NCI-H446 treated with DMSO at 0.1 percent for 48 hours (cell line): ENCODE measurements at regions not wholly inside any gene's neighbourhood (a gene's known extent, or its start where the extent isn't known, plus 50 kb on each side); places are given as distances from the start of the nearest gene placed in this dataset.
"Not testable (repeated sequence)": the region's sequence is repeated elsewhere in the genome, so short reads cannot be mapped to it uniquely, and the experiment has no call there.

Experiments used
- DNase-seq: peaks from one replicate; lab custom pipeline; 2025; lab: John Stamatoyannopoulos, UW

- no peak for DNase-seq
Observed at GRCh38 chrX:140065961-140066662, 100.8 kb upstream of the CXorf66 start.

GRCh38 chrX:140064993-140065392, 99.7 kb upstream of the CXorf66 start:
- DNase-seq, result no peak

DNA sequence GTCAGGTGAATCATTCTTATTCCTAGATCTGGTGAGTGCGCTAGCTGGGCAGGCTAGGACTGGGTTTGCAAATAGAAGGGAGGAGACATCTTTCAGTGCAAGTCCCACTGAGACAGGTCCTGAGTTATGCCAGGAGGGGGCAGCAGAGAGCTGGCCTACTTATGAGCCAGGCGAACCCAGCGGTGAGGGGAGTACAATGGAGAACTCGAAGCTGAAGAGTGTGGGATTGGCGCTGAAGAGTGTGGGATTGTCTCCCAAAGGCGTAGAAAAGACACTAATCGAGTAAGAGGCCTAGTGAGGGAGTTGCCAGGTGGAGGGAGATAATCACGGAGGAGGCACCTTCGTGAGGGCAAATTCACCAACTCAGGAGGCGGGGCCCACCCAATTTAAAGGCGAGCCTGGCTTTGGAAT, 91.7 kb upstream of the CXorf66 start:
- DNase-seq, result peak; percentile 4

- DNase-seq, result no peak
Observed at GRCh38 chrX:140053846-140054245, 88.5 kb upstream of the CXorf66 start.

DNA sequence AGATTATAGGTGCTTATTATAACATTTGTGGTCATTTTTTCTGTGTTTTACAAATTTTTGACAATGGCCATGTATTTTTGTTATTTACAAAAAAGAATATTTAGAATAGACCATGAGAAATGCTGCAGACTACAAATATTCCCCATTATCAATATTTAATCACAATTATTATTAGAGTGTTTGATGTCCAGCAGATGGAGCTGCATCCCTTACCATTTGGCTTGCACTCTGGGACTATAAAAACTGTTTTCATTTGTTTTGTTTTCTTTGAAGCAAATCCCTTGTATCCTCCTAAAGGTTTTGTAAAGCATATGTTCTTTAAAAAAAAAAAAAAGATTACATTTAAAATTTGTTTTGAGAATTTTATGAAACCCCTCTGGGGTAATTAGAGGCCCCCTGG, 85.6 kb upstream of the CXorf66 start:
- no peak for DNase-seq

DNA sequence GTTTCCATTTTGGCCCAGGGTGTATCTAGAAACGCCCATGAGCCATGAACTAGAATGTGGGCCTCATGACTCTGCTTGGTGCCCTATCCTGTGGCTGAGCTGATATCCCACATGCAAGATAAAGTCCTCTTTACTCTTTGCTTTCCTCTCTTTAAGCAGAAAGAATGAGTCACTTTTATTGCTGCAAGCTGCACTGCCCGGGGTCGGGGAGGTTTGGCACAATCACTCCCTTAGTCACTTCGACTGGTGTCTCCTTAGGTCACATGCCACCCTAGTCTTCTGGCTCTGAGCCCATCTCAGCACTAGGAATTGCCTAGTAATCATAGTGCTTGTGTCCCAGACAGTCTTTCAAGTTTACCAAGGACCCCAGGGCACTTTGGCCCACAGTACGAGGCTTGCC, 75.1 kb upstream of the CXorf66 start:
- no peak for DNase-seq

GRCh38 chrX:140038842-140039241, 73.5 kb upstream of the CXorf66 start:
- no peak for DNase-seq

- DNase-seq, result no peak
Observed at GRCh38 chrX:140034916-140035315, 69.6 kb upstream of the CXorf66 start.

DNA sequence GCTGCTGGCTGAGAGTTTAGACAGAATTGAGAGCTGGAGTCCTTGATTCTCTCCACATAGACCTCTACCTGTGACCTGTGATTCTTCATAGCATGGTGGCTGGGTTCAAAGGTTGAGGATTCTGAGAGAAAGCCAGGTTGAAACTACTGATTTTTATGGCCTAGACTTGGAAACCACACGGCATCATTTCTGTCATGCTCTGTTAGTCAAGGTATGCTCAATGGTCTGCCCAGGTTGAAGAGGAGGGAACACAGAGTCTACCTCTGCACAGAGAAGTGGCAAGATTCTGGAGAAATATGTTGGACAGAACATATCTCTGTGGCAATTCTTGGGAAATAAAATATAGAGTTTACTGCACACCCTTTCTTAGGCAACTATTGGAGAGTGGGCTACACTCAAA, 57.2 kb upstream of the CXorf66 start:
- no peak for DNase-seq

- not testable (repeated sequence) for DNase-seq
Observed at GRCh38 chrX:140019134-140019533, 53.8 kb upstream of the CXorf66 start.
